A549 (cell line): ENCODE measurements at regions not wholly inside any gene's neighbourhood (a gene's known extent, or its start where the extent isn't known, plus 50 kb on each side); places are given as distances from the start of the nearest gene placed in this dataset.

ENCODE experiments used
- ATAC-seq, 2 experiments: fragments of 200-7000 bp in 1 of 2; fragments of >200 bp in 1 of 2; cut with Nextera tagmentation in 1 of 2; cut with Tn5 transposase in 1 of 2; 3 replicates each; pipeline versions ENCODE4 v1.8.0 to v1.9.1; 2018 to 2020; ENCODE audit warnings: mild to moderate bottlenecking in 1 of 2, moderate library complexity in 1 of 2
- CTCF ChIA-PET: fragments of 300-600 bp; sonication (Branson Sonifier 250); formaldehyde crosslinking; extraction: SDS; loops from one replicate; lab custom pipeline; 2021; ENCODE audit warnings: antibody characterized with exemption, inconsistent platforms; lab: Yijun Ruan, JAX
- POLR2A ChIA-PET: fragments of 350-600 bp; formaldehyde crosslinking; extraction: SDS; loops from one replicate; lab custom pipeline; 2021; ENCODE audit warnings: antibody characterized with exemption, inconsistent platforms; lab: Yijun Ruan, JAX
- DNase-seq, 2 experiments: peaks; one replicate each; pipeline versions ENCODE4 v3.0.0 to v3.0.0-alpha.2; 2011 to 2016; ENCODE audit warnings: low read depth in 1 of 2, low spot score in 1 of 2
- FAIRE-seq: peaks from 2 replicates; lab custom pipeline; 2011; peaks lifted over from hg19 to GRCh38; lab: Jason Lieb, UNC
- H3K27ac ChIP-seq, 2 experiments: fragments of >200 bp; sonication (Bioruptor Twin); formaldehyde crosslinking; 3 replicates each; pipeline ENCODE4 v1.5.1; 2016 to 2017
- H3K4me1 ChIP-seq: fragments of >200 bp; sonication (Bioruptor Twin); formaldehyde crosslinking; 3 replicates; pipeline ENCODE4 v1.6.1; 2016
- H3K4me2 ChIP-seq: fragments of >200 bp; sonication (Bioruptor Twin); formaldehyde crosslinking; 3 replicates; pipeline ENCODE4 v1.6.1; 2016
- H3K4me3 ChIP-seq: fragments of >200 bp; sonication (Bioruptor Twin); formaldehyde crosslinking; 3 replicates; pipeline ENCODE4 v1.5.1; 2016
- H3K9me3 ChIP-seq: fragments of >200 bp; sonication (Bioruptor Twin); formaldehyde crosslinking; 3 replicates; pipeline ENCODE4 v1.6.1; 2016
- CBX8 ChIP-seq: fragments of 200-600 bp; sonication (generic); IDR thresholded peaks from 2 replicates; pipeline ENCODE4 v1.6.1; 2016
- CHD2 ChIP-seq: fragments of 150-350 bp; IDR thresholded peaks from 2 replicates; pipeline ENCODE4 v1.6.1; 2014; ENCODE audit warnings: low read length; ENCODE audit not compliant: partially characterized antibody
- CHD4 ChIP-seq: fragments of 200-600 bp; sonication (generic); IDR thresholded peaks from 2 replicates; pipeline ENCODE4 v1.6.1; 2016; ENCODE audit warnings: antibody characterized with exemption, mild to moderate bottlenecking, borderline replicate concordance
- EHMT2 ChIP-seq: fragments of 200-600 bp; sonication (generic); IDR thresholded peaks from 2 replicates; pipeline ENCODE4 v1.6.1; 2016; ENCODE audit warnings: antibody characterized with exemption, low read depth, mild to moderate bottlenecking, moderate library complexity
- EP300 ChIP-seq, 2 experiments: fragments of >200 bp; sonication (Bioruptor Twin); formaldehyde crosslinking; IDR thresholded peaks; 2 replicates in 1 of 2; 3 replicates in 1 of 2; pipeline ENCODE4 v1.6.1; 2016 to 2017
- ESRRA ChIP-seq: fragments of 150-350 bp; IDR thresholded peaks from 2 replicates; pipeline ENCODE4 v1.6.1; 2014; ENCODE audit warnings: mild to moderate bottlenecking, low read length, borderline replicate concordance
- FOSL2 ChIP-seq, 2 experiments: fragments of 450-650 bp in 1 of 2; fragments of >200 bp in 1 of 2; sonication (Bioruptor Twin) in 1 of 2; formaldehyde crosslinking; IDR thresholded peaks; 2 replicates each; pipeline versions ENCODE4 v1.5.0 to v1.6.1; 2016 to 2020; ENCODE audit warnings: mild to moderate bottlenecking in 1 of 2, moderate library complexity in 1 of 2
- FOXS1 ChIP-seq: fragments of 250-450 bp; sonication (Bioruptor Pico); IDR thresholded peaks from 2 replicates; pipeline ENCODE4 v1.5.0; 2020; ENCODE audit warnings: mild to moderate bottlenecking, moderate library complexity
- HDAC2 ChIP-seq: fragments of 200-600 bp; sonication (generic); IDR thresholded peaks from 2 replicates; pipeline ENCODE4 v1.6.1; 2016
- HEYL ChIP-seq: fragments of 250-450 bp; sonication (Bioruptor Pico); IDR thresholded peaks from 2 replicates; pipeline ENCODE4 v1.8.0; 2021; ENCODE audit warnings: mild to moderate bottlenecking, moderate library complexity
- HOXA7 ChIP-seq: fragments of 250-450 bp; sonication (Bioruptor Pico); IDR thresholded peaks from 2 replicates; pipeline ENCODE4 v1.5.0; 2020; ENCODE audit warnings: mild to moderate bottlenecking, moderate library complexity
- JUN ChIP-seq, 2 experiments: fragments of >200 bp; sonication (Bioruptor Twin); formaldehyde crosslinking; IDR thresholded peaks; 2 replicates in 1 of 2; 3 replicates in 1 of 2; pipeline ENCODE4 v1.6.1; 2016 to 2017
- KDM1A ChIP-seq: fragments of 200-600 bp; sonication (generic); IDR thresholded peaks from 2 replicates; pipeline ENCODE4 v1.6.1; 2016; ENCODE audit warnings: low read depth, mild to moderate bottlenecking
- PHF8 ChIP-seq: fragments of 200-600 bp; sonication (generic); IDR thresholded peaks from 2 replicates; pipeline ENCODE4 v1.6.1; 2016; ENCODE audit warnings: low read depth, mild to moderate bottlenecking, antibody characterized with exemption, moderate library complexity, borderline replicate concordance
- POLR2AphosphoS2 ChIP-seq: conservative IDR thresholded peaks from 2 replicates; pipeline ENCODE4 v1.6.1; 2012; ENCODE audit warnings: low read length, improper control_type of control experiment, inconsistent platforms
- RAD21 ChIP-seq, 2 experiments: fragments of >200 bp in 1 of 2; sonication (Bioruptor Twin) in 1 of 2; formaldehyde crosslinking in 1 of 2; IDR thresholded peaks in 1 of 2; conservative IDR thresholded peaks in 1 of 2; 2 replicates in 1 of 2; 3 replicates in 1 of 2; pipeline ENCODE4 v1.6.1; 2012 to 2018; ENCODE audit warnings: inconsistent platforms in 1 of 2
- RFX5 ChIP-seq: fragments of 450-650 bp; IDR thresholded peaks from 2 replicates; pipeline ENCODE4 v1.7.1; 2014; ENCODE audit warnings: antibody characterized with exemption, mild to moderate bottlenecking, moderate library complexity
- RNF2 ChIP-seq: fragments of 200-600 bp; sonication (generic); IDR thresholded peaks from 2 replicates; pipeline ENCODE4 v1.6.1; 2016; ENCODE audit warnings: low read depth, mild to moderate bottlenecking, antibody characterized with exemption, moderate library complexity, borderline replicate concordance
- SREBF2 ChIP-seq: fragments of 450-650 bp; IDR thresholded peaks from 2 replicates; pipeline ENCODE4 v1.6.1; 2014; ENCODE audit warnings: mild to moderate bottlenecking, moderate library complexity
- TFCP2L1 ChIP-seq: fragments of 250-450 bp; sonication (Bioruptor Pico); IDR thresholded peaks from 2 replicates; pipeline ENCODE4 v1.5.0; 2021; ENCODE audit warnings: mild to moderate bottlenecking
- TP53 ChIP-seq: fragments of 250-450 bp; sonication (Bioruptor Pico); IDR thresholded peaks from 2 replicates; pipeline ENCODE4 v1.5.0; 2021; ENCODE audit warnings: mild to moderate bottlenecking, moderate library complexity
- ZC3H11A ChIP-seq: fragments of 450-650 bp; IDR thresholded peaks from 2 replicates; pipeline ENCODE4 v1.6.1; 2014; ENCODE audit warnings: antibody characterized with exemption, mild to moderate bottlenecking
- ZSCAN20 ChIP-seq: fragments of 250-450 bp; sonication (Bioruptor Pico); IDR thresholded peaks from 2 replicates; pipeline ENCODE4 v1.8.0; 2022; ENCODE audit warnings: mild to moderate bottlenecking, moderate library complexity
- WGBS: methylation state at CpG from one replicate; pipeline ENCODE4 v1.1.6; 2017; ENCODE audit errors: missing lambda C conversion rate; 5-methylcytosine and 5-hydroxymethylcytosine counted together
- TF ChIP-seq, protein P1 (sequence below): fragments of >200 bp; sonication (Bioruptor Twin); formaldehyde crosslinking; IDR thresholded peaks from 2 replicates; pipeline ENCODE4 v1.6.1; 2016
- TF ChIP-seq, protein P2 (sequence below): fragments of >200 bp; sonication (Bioruptor Twin); formaldehyde crosslinking; IDR thresholded peaks from 3 replicates; pipeline ENCODE4 v1.5.1; 2016

DNA sequence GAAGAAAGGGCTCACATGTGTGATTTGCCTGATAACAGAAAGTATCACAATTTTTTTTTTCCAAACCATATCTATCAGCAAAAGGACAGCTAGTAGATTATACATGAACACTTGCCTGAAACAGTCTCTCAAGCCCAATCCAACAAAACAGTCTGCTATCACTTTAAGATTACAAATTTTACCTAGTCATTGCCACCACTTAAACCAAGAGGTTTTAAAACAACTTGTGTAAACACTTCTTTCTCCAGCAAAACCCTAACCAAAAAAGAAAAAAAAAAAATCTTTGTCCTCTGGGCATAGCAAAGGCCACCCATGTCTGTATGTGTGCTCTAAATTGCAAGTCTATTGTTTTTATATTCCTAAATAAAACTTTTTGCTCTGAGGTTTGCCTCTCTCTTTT, 1568.4 kb downstream of the GRIK2 start:
- FAIRE-seq, result no peak
- H3K4me1 ChIP-seq, result no peaks in the 10 kb centered on the region
- TF ChIP-seq ESRRA, result no peak
- TF ChIP-seq, protein P1, sequence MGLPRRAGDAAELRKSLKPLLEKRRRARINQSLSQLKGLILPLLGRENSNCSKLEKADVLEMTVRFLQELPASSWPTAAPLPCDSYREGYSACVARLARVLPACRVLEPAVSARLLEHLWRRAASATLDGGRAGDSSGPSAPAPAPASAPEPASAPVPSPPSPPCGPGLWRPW, result no peak
- TF ChIP-seq ZC3H11A, result no peak
- no peak for TF ChIP-seq HEYL
- no peak for TF ChIP-seq RNF2
- H3K9me3 ChIP-seq, result no peaks in the 10 kb centered on the region
- H3K27ac ChIP-seq, result no peak overlapping the region
- no peak overlapping the region for H3K4me2 ChIP-seq
- no peak for DNase-seq
- H3K4me3 ChIP-seq, result no peak overlapping the region
- no peak for ATAC-seq
- POLR2A ChIA-PET, result no interaction called here
- CTCF ChIA-PET, result no interaction called here

DNA sequence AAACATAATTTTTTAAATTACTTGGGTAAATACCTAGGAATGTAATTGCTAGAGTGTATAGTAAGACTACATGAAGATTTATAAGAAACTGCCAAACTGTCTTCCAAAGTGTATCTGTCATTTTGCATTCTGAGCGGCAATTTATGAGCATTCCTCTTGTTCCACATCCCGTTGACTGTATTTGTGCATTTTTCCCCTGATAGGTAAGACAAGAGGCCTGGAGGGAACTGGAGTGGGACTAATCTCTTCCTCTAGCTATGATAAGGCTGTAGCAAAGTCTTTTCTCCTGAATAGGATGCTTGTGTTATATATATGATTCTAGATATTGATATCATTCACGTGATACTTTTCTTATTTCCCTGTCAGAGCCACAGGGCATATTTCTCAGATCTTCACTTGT, 1557.5 kb downstream of the GRIK2 start:
- DNase-seq, result no peak
- TF ChIP-seq, protein P1, result no peak
- TF ChIP-seq FOSL2 (IDR thresholded peaks at IDR 0.05) (no peak), FOSL2 (CRISPR knock-in tag; IDR thresholded peaks at IDR 0.05) (no peak), HDAC2 (no peak), ZSCAN20 (CRISPR knock-in tag) (no peak), JUN (IDR thresholded peaks at IDR 0.05) (no peak), TFCP2L1 (CRISPR knock-in tag) (no peak), EP300 (IDR thresholded peaks at IDR 0.05) (no peak), EHMT2 (no peak), CBX8 (no peak), CHD4 (no peak), POLR2AphosphoS2 (no peak), ZC3H11A (no peak), PHF8 (no peak), HOXA7 (no peak), FOXS1 (no peak)
- TF ChIP-seq, protein P2, sequence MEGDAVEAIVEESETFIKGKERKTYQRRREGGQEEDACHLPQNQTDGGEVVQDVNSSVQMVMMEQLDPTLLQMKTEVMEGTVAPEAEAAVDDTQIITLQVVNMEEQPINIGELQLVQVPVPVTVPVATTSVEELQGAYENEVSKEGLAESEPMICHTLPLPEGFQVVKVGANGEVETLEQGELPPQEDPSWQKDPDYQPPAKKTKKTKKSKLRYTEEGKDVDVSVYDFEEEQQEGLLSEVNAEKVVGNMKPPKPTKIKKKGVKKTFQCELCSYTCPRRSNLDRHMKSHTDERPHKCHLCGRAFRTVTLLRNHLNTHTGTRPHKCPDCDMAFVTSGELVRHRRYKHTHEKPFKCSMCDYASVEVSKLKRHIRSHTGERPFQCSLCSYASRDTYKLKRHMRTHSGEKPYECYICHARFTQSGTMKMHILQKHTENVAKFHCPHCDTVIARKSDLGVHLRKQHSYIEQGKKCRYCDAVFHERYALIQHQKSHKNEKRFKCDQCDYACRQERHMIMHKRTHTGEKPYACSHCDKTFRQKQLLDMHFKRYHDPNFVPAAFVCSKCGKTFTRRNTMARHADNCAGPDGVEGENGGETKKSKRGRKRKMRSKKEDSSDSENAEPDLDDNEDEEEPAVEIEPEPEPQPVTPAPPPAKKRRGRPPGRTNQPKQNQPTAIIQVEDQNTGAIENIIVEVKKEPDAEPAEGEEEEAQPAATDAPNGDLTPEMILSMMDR, result no peak
- FAIRE-seq, result no peak
- Histone ChIP-seq H3K4me3 (no peak overlapping the region), H3K4me2 (no peak overlapping the region), H3K27ac (no peak overlapping the region), H3K9me3 (no peaks in the 10 kb centered on the region), H3K4me1 (no peaks in the 10 kb centered on the region)
- ChIA-PET POLR2A (no interaction called here), CTCF (no interaction called here)
- 1% methylated on average over 3 of the region's 3 CpGs for WGBS
- no peak for ATAC-seq

DNA sequence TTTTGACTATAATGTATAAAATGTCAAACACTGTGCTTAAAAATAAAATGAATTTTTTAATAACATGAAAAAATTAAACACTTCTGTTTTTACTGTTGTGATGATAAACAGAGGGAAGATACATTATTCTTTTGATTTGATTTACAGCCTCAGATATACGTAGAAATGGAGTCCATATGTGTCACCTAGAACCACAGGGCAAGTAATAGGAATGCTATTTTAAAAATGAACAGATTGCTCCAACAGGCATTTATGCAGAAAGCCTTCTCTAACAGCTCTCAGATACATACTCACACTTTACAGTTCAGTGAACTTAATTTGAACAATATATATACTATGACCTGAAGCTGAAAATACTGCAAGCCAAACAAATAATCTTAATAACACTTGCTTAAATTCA, 1551.0 kb downstream of the GRIK2 start:
- 19% methylated on average over 1 of the region's 1 CpG for WGBS
- CTCF ChIA-PET, result no interaction called here
- H3K4me3 ChIP-seq, result no peak overlapping the region
- ATAC-seq (no peak), FAIRE-seq (no peak), DNase-seq (no peak)
- H3K4me1 ChIP-seq, result no peaks in the 10 kb centered on the region
- no peak overlapping the region for H3K27ac ChIP-seq
- no peaks in the 10 kb centered on the region for H3K9me3 ChIP-seq
- TF ChIP-seq SREBF2 (no peak), CHD2 (no peak), TP53 (no peak), RAD21 (conservative IDR thresholded peaks at IDR 0.05 in 1 of 2, IDR thresholded peaks at IDR 0.05 in 1 of 2) (no peak), RFX5 (no peak), RNF2 (no peak), KDM1A (no peak)
- POLR2A ChIA-PET, result no interaction called here
- no peak overlapping the region for H3K4me2 ChIP-seq
